ENCODE measurements at regions not wholly inside any gene's neighbourhood (a gene's known extent, or its start where the extent isn't known, plus 50 kb on each side); places are given as distances from the start of the nearest gene placed in this dataset.

- Histone ChIP-seq H3K4me2 (ENCODE audit: low read length) (no peak overlapping the region), H3K4me3 (ENCODE audit: low read depth, low read length) (no peak overlapping the region), H3K27me3 (ENCODE audit: control insufficient read depth, insufficient read depth, low read length) (no peaks in the 10 kb centered on the region), H3K9ac (no peak overlapping the region), H3K79me2 (no peaks in the 10 kb centered on the region), H3K9me3 (ENCODE audit: control insufficient read depth, low read length) (no peaks in the 10 kb centered on the region), H3K4me1 (no peaks in the 10 kb centered on the region), H3K27ac (no peak overlapping the region), H2AFZ (no peak overlapping the region), H3K36me3 (ENCODE audit: control insufficient read depth, insufficient read depth, low read length) (no peaks in the 10 kb centered on the region)
- TF ChIP-seq CTCF (IDR thresholded peaks at IDR 0.05), result no peak
Observed at GRCh38 chr2:200137271-200137670, 169.2 kb upstream of the SPATS2L start.

DNA sequence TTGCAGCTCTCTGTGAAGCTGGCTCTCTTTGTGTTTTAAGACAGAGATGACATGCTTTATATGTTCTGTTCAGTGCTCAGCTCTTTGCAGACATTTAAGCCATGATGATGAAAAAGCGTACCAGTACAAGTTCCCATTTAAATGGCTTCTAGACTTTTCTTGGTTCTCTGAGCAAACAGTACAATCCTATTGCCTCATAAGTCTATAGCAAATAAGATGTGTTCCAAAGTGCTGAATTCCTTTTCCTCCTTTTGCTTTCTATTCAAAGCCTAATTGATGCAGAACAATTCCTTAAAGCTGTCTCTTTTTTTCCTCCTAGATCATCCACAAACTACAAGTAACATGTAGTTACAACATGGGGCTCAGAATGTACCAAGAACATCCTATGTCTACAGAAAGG, 168.8 kb upstream of the SPATS2L start:
- no peak for TF ChIP-seq CTCF (IDR thresholded peaks at IDR 0.05)
- Histone ChIP-seq H2AFZ (no peak overlapping the region), H3K4me2 (ENCODE audit: low read length) (no peak overlapping the region), H3K27ac (no peak overlapping the region), H3K4me3 (ENCODE audit: low read depth, low read length) (no peak overlapping the region), H3K9ac (no peak overlapping the region), H3K4me1 (no peaks in the 10 kb centered on the region), H3K36me3 (ENCODE audit: control insufficient read depth, insufficient read depth, low read length) (no peaks in the 10 kb centered on the region), H3K9me3 (ENCODE audit: control insufficient read depth, low read length) (no peaks in the 10 kb centered on the region), H3K27me3 (ENCODE audit: control insufficient read depth, insufficient read depth, low read length) (no peaks in the 10 kb centered on the region), H3K79me2 (no peaks in the 10 kb centered on the region)

GRCh38 chr2:200138391-200139124, 167.9 kb upstream of the SPATS2L start:
- Histone ChIP-seq H3K4me3 (ENCODE audit: low read depth, low read length) (no peak overlapping the region), H3K4me2 (ENCODE audit: low read length) (no peak overlapping the region), H2AFZ (no peak overlapping the region), H3K79me2 (no peaks in the 10 kb centered on the region), H3K27ac (no peak overlapping the region), H3K4me1 (no peaks in the 10 kb centered on the region), H3K36me3 (ENCODE audit: control insufficient read depth, insufficient read depth, low read length) (no peaks in the 10 kb centered on the region), H3K9ac (no peak overlapping the region), H3K27me3 (ENCODE audit: control insufficient read depth, insufficient read depth, low read length) (no peaks in the 10 kb centered on the region), H3K9me3 (ENCODE audit: control insufficient read depth, low read length) (no peaks in the 10 kb centered on the region)
- no peak for TF ChIP-seq CTCF (IDR thresholded peaks at IDR 0.05)

- no peaks in the 10 kb centered on the region for H3K4me1 ChIP-seq
- H3K9ac ChIP-seq, result no peak overlapping the region
- H3K4me3 ChIP-seq (ENCODE audit: low read depth, low read length), result no peak overlapping the region
- H3K27ac ChIP-seq, result no peak overlapping the region
- H2AFZ ChIP-seq, result no peak overlapping the region
- no peaks in the 10 kb centered on the region for H3K79me2 ChIP-seq
- no peak for TF ChIP-seq CTCF (IDR thresholded peaks at IDR 0.05)
- no peaks in the 10 kb centered on the region for H3K9me3 ChIP-seq (ENCODE audit: control insufficient read depth, low read length)
- H3K36me3 ChIP-seq (ENCODE audit: control insufficient read depth, insufficient read depth, low read length), result no peaks in the 10 kb centered on the region
- H3K27me3 ChIP-seq (ENCODE audit: control insufficient read depth, insufficient read depth, low read length), result no peaks in the 10 kb centered on the region
- H3K4me2 ChIP-seq (ENCODE audit: low read length), result no peak overlapping the region
Observed at GRCh38 chr2:200144571-200144970, 161.9 kb upstream of the SPATS2L start.

DNA sequence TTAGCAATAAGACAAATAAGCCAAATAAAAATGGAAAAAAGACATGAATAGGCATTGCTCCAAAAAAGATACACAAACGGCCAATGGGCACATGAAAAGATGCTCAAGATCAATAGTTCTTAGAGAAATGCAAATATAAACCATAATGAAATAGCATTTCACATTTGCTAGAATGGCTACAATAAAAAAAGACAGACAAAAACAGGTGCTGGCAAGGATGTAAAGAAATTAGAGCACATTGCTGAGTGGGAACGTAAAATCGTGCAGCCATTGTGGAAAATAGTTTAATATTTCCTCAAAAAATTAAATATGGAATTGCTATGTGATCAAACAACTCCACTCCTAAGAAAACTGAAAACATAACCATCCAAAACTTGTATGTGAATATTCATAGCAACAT, 160.0 kb upstream of the SPATS2L start:
- Histone ChIP-seq H3K27me3 (ENCODE audit: control insufficient read depth, insufficient read depth, low read length) (no peaks in the 10 kb centered on the region), H3K27ac (no peak overlapping the region), H3K4me3 (ENCODE audit: low read depth, low read length) (no peak overlapping the region), H3K36me3 (ENCODE audit: control insufficient read depth, insufficient read depth, low read length) (no peaks in the 10 kb centered on the region), H3K9ac (no peak overlapping the region), H3K4me2 (ENCODE audit: low read length) (no peak overlapping the region), H2AFZ (no peak overlapping the region), H3K9me3 (ENCODE audit: control insufficient read depth, low read length) (no peaks in the 10 kb centered on the region), H3K4me1 (no peaks in the 10 kb centered on the region), H3K79me2 (no peaks in the 10 kb centered on the region)
- TF ChIP-seq CTCF (IDR thresholded peaks at IDR 0.05), result no peak

Data from parathyroid adenoma (tissue), 2 donors.